Parathyroid adenoma (tissue), 2 donors: ENCODE measurements at regions not wholly inside any gene's neighbourhood (a gene's known extent, or its start where the extent isn't known, plus 50 kb on each side); places are given as distances from the start of the nearest gene placed in this dataset.

Experiments used
- H2AFZ ChIP-seq: fragments of 300-600 bp; sonication (generic); one replicate; pipeline ENCODE4 v1.7.0; 2017; ENCODE audit warnings: antibody characterized with exemption, mild to moderate bottlenecking
- H3K27ac ChIP-seq: fragments of 300-600 bp; sonication (generic); one replicate; pipeline ENCODE4 v1.7.0; 2017
- H3K27me3 ChIP-seq: fragments of 300-600 bp; sonication (generic); one replicate; pipeline ENCODE4 v1.7.0; 2017; ENCODE audit warnings: low read length; ENCODE audit not compliant: control insufficient read depth, insufficient read depth
- H3K36me3 ChIP-seq: fragments of 300-600 bp; sonication (generic); one replicate; pipeline ENCODE4 v1.7.0; 2017; ENCODE audit warnings: low read length; ENCODE audit not compliant: control insufficient read depth, insufficient read depth
- H3K4me1 ChIP-seq: fragments of 300-600 bp; sonication (generic); one replicate; pipeline ENCODE4 v1.7.0; 2017; ENCODE audit warnings: control low read depth
- H3K4me2 ChIP-seq: fragments of 300-600 bp; sonication (generic); one replicate; pipeline ENCODE4 v1.7.0; 2017; ENCODE audit warnings: low read length
- H3K4me3 ChIP-seq: fragments of 300-600 bp; sonication (generic); one replicate; pipeline ENCODE4 v1.7.0; 2017; ENCODE audit warnings: low read depth, low read length
- H3K79me2 ChIP-seq: fragments of 300-600 bp; sonication (generic); one replicate; pipeline ENCODE4 v1.7.0; 2017; ENCODE audit warnings: control low read depth
- H3K9ac ChIP-seq: fragments of 300-600 bp; sonication (generic); one replicate; pipeline ENCODE4 v1.7.0; 2017; ENCODE audit warnings: mild to moderate bottlenecking
- H3K9me3 ChIP-seq: fragments of 300-600 bp; sonication (generic); one replicate; pipeline ENCODE4 v1.7.0; 2017; ENCODE audit warnings: low read length; ENCODE audit not compliant: control insufficient read depth
- TF ChIP-seq, protein P1 (sequence below): fragments of 300-600 bp; sonication (generic); IDR thresholded peaks from one replicate; pipeline ENCODE4 v1.7.0; 2017; ENCODE audit warnings: antibody characterized with exemption, mild to moderate bottlenecking
- donor health status: primary hyperparathyroidism.

DNA sequence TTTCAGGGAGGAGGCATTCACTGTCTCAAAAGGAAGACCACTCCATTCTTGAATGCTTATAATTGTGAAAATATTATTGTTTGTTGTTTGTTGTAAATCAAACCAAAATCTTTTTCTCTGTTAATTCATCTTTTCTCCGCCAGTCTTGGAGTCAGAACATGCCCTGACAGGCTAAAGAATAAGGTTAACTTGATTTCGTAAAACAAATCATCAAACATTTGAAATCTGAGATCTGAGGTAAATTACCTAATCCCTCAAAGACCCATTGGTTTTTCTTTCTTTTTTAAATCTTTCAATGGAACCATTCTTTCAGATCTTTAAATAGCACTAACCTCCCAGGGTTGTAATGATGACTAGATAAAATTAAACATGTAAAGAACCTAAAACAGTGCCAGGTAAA is 430.1 kb upstream of the PTBP2 start:
- H3K27ac ChIP-seq, result no peak overlapping the region
- no peak overlapping the region for H2AFZ ChIP-seq
- H3K9me3 ChIP-seq, result no peaks in the 10 kb centered on the region
- TF ChIP-seq, protein P1, sequence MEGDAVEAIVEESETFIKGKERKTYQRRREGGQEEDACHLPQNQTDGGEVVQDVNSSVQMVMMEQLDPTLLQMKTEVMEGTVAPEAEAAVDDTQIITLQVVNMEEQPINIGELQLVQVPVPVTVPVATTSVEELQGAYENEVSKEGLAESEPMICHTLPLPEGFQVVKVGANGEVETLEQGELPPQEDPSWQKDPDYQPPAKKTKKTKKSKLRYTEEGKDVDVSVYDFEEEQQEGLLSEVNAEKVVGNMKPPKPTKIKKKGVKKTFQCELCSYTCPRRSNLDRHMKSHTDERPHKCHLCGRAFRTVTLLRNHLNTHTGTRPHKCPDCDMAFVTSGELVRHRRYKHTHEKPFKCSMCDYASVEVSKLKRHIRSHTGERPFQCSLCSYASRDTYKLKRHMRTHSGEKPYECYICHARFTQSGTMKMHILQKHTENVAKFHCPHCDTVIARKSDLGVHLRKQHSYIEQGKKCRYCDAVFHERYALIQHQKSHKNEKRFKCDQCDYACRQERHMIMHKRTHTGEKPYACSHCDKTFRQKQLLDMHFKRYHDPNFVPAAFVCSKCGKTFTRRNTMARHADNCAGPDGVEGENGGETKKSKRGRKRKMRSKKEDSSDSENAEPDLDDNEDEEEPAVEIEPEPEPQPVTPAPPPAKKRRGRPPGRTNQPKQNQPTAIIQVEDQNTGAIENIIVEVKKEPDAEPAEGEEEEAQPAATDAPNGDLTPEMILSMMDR, result no peak
- H3K79me2 ChIP-seq, result no peaks in the 10 kb centered on the region
- no peaks in the 10 kb centered on the region for H3K36me3 ChIP-seq
- H3K4me1 ChIP-seq, result no peaks in the 10 kb centered on the region
- H3K4me3 ChIP-seq, result no peak overlapping the region
- no peak overlapping the region for H3K4me2 ChIP-seq
- H3K9ac ChIP-seq, result no peak overlapping the region
- H3K27me3 ChIP-seq, result no peaks in the 10 kb centered on the region

DNA sequence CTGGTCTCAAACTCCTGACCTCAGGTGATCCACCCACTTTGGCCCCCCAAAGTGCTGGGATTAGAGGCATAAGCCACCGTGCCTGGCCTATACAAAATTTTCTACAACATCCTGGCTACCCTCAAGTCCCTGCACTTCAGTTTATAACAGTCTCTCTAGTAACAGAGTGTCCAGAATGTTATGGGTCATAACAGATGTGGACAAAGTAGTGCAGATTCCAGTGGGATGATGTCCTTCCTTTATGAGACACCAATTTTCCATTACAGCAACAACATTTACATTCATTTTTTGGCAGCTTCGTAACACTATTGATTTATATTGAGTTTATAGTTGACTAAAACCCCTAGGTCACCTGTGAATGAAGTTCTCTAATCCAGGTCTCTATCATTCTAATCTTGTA is 429.4 kb upstream of the PTBP2 start:
- H3K4me2 ChIP-seq, result no peak overlapping the region
- no peaks in the 10 kb centered on the region for H3K9me3 ChIP-seq

DNA sequence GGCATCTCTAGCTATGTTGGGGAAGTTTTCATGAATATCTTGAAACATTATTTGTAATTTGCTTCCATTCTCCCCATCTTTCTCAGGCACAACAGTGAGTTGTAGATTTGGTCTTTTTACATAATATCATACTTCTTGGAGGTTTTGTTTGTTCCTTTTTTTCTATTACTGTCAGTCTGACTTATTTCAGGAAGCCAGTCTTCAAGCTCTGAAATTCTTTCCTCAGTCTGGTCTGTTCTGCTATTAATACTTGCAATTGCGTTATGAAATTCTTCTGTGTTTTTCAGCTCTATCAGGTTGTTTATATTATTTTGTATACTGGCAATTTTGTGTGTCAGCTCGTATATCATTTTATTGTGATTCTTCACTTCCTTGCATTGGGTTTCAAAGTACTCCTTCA is 424.6 kb upstream of the PTBP2 start:
- H3K4me2 ChIP-seq, result no peak overlapping the region
- H2AFZ ChIP-seq, result no peak overlapping the region
- H3K4me1 ChIP-seq, result no peaks in the 10 kb centered on the region
- no peaks in the 10 kb centered on the region for H3K36me3 ChIP-seq
- H3K9ac ChIP-seq, result no peak overlapping the region
- H3K27me3 ChIP-seq, result no peaks in the 10 kb centered on the region
- no peak overlapping the region for H3K27ac ChIP-seq
- TF ChIP-seq, protein P1, result no peak
- no peak overlapping the region for H3K4me3 ChIP-seq
- H3K79me2 ChIP-seq, result no peaks in the 10 kb centered on the region
- no peaks in the 10 kb centered on the region for H3K9me3 ChIP-seq

More for the DNA sequence above, 429.4 kb upstream of the PTBP2 start:
- TF ChIP-seq, protein P1, result no peak
- Histone ChIP-seq H3K4me3 (no peak overlapping the region), H3K27me3 (no peaks in the 10 kb centered on the region), H3K27ac (no peak overlapping the region), H2AFZ (no peak overlapping the region), H3K36me3 (no peaks in the 10 kb centered on the region), H3K4me1 (no peaks in the 10 kb centered on the region), H3K79me2 (no peaks in the 10 kb centered on the region), H3K9ac (no peak overlapping the region)

DNA sequence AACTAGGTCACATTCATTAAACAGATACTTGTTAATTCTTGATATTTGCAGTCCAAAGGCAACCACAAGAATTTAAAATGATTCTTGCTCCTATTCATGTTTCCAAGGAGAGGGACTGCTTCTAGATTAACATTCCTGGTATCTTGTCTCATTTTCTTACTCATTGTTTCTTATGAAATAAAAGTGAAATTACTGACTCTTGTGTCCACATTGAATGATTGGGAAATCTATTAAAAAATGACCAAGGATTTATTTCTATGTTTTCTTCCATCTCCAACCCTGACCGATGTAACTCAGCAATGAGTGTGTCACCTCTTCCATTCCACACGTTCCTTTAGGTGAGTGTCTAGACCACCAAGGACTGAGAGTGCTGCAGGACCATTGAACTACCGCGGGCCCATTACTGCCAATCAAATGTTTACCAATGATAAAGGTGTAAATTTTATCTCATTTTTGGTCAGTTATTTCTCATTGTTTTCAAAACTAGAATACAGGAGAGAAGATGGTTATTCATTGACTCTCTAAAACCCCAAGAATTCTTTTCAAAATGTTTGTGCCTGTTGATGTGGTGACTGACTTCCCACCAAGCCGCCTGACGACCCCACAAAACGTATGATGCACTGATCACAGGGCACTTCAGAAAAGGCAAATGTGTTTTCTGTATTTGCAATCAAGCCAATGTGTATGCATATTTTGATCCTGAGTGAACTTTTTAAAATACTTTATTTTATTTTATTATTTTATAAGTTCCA is 414.6 kb upstream of the PTBP2 start:
- no peak overlapping the region for H2AFZ ChIP-seq
- TF ChIP-seq, protein P1, result no peak
- no peaks in the 10 kb centered on the region for H3K79me2 ChIP-seq
- H3K4me3 ChIP-seq, result no peak overlapping the region
- H3K27ac ChIP-seq, result no peak overlapping the region
- H3K36me3 ChIP-seq, result no peaks in the 10 kb centered on the region
- H3K4me1 ChIP-seq, result no peaks in the 10 kb centered on the region
- no peaks in the 10 kb centered on the region for H3K9me3 ChIP-seq
- H3K27me3 ChIP-seq, result no peaks in the 10 kb centered on the region
- H3K9ac ChIP-seq, result no peak overlapping the region
- no peak overlapping the region for H3K4me2 ChIP-seq

DNA sequence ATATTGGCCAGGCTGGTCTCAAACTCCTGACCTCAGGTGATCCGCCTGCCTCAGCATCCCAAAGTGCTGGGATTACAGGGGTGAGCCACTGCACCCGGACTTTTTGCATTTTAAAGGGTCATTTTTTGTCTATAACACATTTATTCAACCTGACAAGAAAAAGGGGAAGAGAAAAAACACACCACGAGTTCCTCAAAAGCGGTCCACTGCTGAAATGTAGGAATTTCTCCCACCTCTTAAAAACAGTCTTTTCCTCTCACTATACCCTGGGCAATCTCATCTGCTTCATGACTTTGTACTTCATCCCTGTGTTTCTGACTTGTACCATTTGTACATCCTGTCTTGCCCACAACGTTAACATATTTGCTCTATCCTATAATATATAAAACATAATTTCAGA is 413.3 kb upstream of the PTBP2 start:
- no peaks in the 10 kb centered on the region for H3K36me3 ChIP-seq
- H3K4me2 ChIP-seq, result no peak overlapping the region
- H3K4me1 ChIP-seq, result no peaks in the 10 kb centered on the region
- no peaks in the 10 kb centered on the region for H3K27me3 ChIP-seq
- no peak overlapping the region for H2AFZ ChIP-seq
- TF ChIP-seq, protein P1, result no peak
- H3K79me2 ChIP-seq, result no peaks in the 10 kb centered on the region
- no peak overlapping the region for H3K9ac ChIP-seq
- no peak overlapping the region for H3K4me3 ChIP-seq
- H3K27ac ChIP-seq, result no peak overlapping the region
- H3K9me3 ChIP-seq, result no peaks in the 10 kb centered on the region
